Colonic mucosa (tissue), 4 donors: ENCODE measurements at regions not wholly inside any gene's neighbourhood (a gene's known extent, or its start where the extent isn't known, plus 50 kb on each side); places are given as distances from the start of the nearest gene placed in this dataset.

ENCODE experiments used
- DNase-seq: peaks from one replicate; pipeline ENCODE4 v3.0.0-alpha.2; 2020
- H3K27ac ChIP-seq: fragments of 200-600 bp; one replicate; pipeline ENCODE4 v1.8.0; 2021
- H3K27me3 ChIP-seq: fragments of 200-600 bp; one replicate; pipeline ENCODE4 v1.8.0; 2021
- H3K36me3 ChIP-seq: fragments of 200-600 bp; one replicate; pipeline ENCODE4 v1.8.0; 2021
- H3K4me1 ChIP-seq: fragments of 200-600 bp; one replicate; pipeline ENCODE4 v1.8.0; 2021; ENCODE audit warnings: mild to moderate bottlenecking
- H3K4me3 ChIP-seq: fragments of 200-600 bp; one replicate; pipeline ENCODE4 v1.8.0; 2021
- H3K9ac ChIP-seq, 2 donors: one replicate each; pipeline ENCODE4 v1.7.0; 2013; ENCODE audit warnings: control low read depth in 2 of 2, low read depth in 2 of 2, low read length in 2 of 2
- H3K9me3 ChIP-seq: fragments of 200-600 bp; one replicate; pipeline ENCODE4 v1.8.0; 2021
- intact Hi-C: fragments of 100-400 bp; cut with DNase I; formaldehyde crosslinking; loops from one replicate; pipeline ENCODE4 v1.14.1; 2022
- TF ChIP-seq, protein P1 (sequence below): fragments of 200-600 bp; IDR thresholded peaks from one replicate; pipeline ENCODE4 v1.8.0; 2022; ENCODE audit warnings: antibody characterized with exemption, mild to moderate bottlenecking
- donor health status: healthy.
- donor health status: DM: no; HTN: no; CAD: no.
- donor health status: DM: no; HTN: no; CAD: no.

DNA sequence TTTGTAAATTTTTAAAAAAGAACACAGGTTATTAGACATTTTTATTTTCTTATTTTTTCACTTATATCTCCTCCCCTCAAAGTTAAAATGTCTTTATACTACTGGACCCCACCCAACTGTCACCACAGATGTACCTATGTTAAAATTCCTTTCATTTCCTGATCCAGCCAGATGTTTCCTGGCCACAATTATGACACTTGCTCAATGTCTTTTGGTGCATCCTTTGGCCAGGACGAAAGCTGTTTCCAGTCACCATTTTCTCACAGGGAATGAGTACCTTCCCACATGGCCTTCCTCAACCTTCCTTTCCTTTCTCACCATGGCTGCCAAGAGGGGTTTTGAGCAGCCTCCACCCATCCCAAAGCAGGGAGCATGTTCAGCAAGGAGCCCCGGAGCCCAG lies 365.7 kb upstream of the MAF start:
- intact Hi-C loops, result no loop called here
- TF ChIP-seq, protein P1, sequence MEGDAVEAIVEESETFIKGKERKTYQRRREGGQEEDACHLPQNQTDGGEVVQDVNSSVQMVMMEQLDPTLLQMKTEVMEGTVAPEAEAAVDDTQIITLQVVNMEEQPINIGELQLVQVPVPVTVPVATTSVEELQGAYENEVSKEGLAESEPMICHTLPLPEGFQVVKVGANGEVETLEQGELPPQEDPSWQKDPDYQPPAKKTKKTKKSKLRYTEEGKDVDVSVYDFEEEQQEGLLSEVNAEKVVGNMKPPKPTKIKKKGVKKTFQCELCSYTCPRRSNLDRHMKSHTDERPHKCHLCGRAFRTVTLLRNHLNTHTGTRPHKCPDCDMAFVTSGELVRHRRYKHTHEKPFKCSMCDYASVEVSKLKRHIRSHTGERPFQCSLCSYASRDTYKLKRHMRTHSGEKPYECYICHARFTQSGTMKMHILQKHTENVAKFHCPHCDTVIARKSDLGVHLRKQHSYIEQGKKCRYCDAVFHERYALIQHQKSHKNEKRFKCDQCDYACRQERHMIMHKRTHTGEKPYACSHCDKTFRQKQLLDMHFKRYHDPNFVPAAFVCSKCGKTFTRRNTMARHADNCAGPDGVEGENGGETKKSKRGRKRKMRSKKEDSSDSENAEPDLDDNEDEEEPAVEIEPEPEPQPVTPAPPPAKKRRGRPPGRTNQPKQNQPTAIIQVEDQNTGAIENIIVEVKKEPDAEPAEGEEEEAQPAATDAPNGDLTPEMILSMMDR, result no peak
- no peaks in the 10 kb centered on the region for H3K4me1 ChIP-seq
- H3K9me3 ChIP-seq, result no peaks in the 10 kb centered on the region
- no peaks in the 10 kb centered on the region for H3K27me3 ChIP-seq
- no peaks in the 10 kb centered on the region for H3K36me3 ChIP-seq
- no peak overlapping the region for H3K4me3 ChIP-seq
- no peak overlapping the region for H3K27ac ChIP-seq
- no peak for DNase-seq
- H3K9ac ChIP-seq, result no peak overlapping the region

DNA sequence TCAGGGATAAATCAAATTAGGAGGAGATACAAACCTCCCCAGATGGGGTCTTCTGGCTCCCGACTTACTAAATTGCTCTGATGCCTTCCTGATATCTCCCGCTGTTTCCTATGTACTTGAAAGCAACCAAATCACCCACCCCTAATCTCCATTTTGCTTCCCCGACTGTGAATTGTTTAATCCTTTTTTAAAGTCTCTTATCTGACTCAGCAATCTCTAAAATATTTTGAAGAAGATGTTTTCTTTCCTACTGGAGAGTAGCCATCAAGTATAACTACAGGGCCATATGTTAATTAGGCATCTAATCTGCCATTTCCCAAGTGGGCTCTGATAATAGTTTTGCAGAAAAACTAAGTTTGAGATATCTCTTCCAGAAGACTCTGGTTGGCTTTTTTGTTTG lies 365.2 kb upstream of the MAF start:
- Histone ChIP-seq H3K27me3 (no peaks in the 10 kb centered on the region), H3K9ac (no peak overlapping the region), H3K36me3 (no peaks in the 10 kb centered on the region), H3K4me1 (no peaks in the 10 kb centered on the region), H3K9me3 (no peaks in the 10 kb centered on the region), H3K4me3 (no peak overlapping the region), H3K27ac (no peak overlapping the region)
- intact Hi-C loops, result no loop called here
- TF ChIP-seq, protein P1, result no peak
- DNase-seq, result no peak

DNA sequence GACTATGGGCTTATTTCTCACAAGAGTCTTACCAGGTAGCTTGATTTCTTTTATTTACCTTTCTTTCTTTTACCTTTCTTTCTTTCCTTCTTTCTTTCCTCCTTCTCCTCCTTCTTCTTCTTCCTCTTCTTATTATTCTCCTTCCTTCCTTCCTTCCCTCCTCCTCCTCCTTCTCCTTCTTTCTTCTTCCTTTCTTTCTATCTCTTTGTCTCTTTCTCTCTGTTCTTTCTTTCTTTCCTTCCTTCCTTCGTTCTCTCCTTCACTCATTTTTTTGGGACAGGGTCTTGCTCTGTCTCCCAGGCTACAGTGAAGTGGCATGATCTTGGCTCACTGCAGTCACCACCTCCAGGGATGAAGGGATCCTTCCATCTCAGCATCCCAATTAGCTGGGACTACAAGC lies 363.6 kb upstream of the MAF start:
- intact Hi-C loops, result no loop called here
- Histone ChIP-seq H3K36me3 (no peaks in the 10 kb centered on the region), H3K4me1 (no peaks in the 10 kb centered on the region), H3K4me3 (no peak overlapping the region), H3K9me3 (no peaks in the 10 kb centered on the region), H3K27me3 (no peaks in the 10 kb centered on the region), H3K27ac (no peak overlapping the region), H3K9ac (no peak overlapping the region)
- TF ChIP-seq, protein P1, result no peak
- DNase-seq, result no peak

DNA sequence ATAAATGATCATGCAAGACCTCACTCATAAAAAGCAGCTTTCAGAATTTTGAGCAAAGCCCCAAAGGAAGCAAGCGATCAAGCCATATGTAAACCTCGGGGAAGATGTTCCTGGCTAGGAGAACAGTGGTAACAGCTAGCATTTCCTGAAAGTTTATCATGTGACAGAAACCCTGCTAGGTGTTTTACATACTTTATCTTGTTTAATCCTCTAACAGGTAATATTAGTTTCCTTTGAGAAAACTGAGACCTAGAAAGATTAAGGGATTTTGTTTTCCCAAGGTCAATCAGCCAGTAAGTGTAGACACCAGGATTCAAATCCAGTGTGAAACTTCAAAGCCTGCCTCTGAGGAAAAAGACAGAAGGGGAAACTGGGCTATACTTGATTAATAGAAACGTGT lies 362.4 kb upstream of the MAF start:
- Histone ChIP-seq H3K27ac (no peak overlapping the region), H3K9me3 (no peaks in the 10 kb centered on the region)
- intact Hi-C loops, result no loop called here

DNA sequence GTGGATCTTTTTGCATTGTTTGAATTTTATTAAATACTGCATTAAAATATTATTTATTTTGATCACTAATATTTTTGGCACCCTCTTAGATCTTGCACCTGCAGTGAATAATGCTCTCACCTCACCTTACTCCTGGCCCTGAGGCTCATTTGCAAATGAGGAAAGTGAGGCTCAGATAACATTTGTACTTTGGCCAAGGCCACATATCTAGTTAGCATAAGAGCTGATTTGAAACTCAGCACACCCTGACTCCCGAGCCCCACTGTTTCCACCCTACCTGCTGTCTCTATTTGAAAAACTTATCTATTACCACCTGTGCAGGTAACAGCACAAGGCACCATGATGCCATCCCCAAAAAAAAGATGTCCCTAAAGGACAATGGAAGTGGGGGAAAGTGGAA lies 358.7 kb upstream of the MAF start:
- no peak for DNase-seq
- TF ChIP-seq, protein P1, result no peak

More for the DNA sequence above, 362.4 kb upstream of the MAF start:
- no peak overlapping the region for H3K4me3 ChIP-seq
- no peaks in the 10 kb centered on the region for H3K27me3 ChIP-seq
- DNase-seq, result no peak
- H3K9ac ChIP-seq, result no peak overlapping the region
- no peaks in the 10 kb centered on the region for H3K36me3 ChIP-seq
- H3K4me1 ChIP-seq, result no peaks in the 10 kb centered on the region
- TF ChIP-seq, protein P1, result no peak

More for the DNA sequence above, 358.7 kb upstream of the MAF start:
- intact Hi-C loops, result no loop called here
- Histone ChIP-seq H3K9ac (no peak overlapping the region), H3K4me1 (no peaks in the 10 kb centered on the region), H3K4me3 (no peak overlapping the region), H3K9me3 (no peaks in the 10 kb centered on the region), H3K27me3 (no peaks in the 10 kb centered on the region), H3K36me3 (no peaks in the 10 kb centered on the region), H3K27ac (no peak overlapping the region)
